ENCODE measurements at regions not wholly inside any gene's neighbourhood (a gene's known extent, or its start where the extent isn't known, plus 50 kb on each side); places are given as distances from the start of the nearest gene placed in this dataset.

DNA sequence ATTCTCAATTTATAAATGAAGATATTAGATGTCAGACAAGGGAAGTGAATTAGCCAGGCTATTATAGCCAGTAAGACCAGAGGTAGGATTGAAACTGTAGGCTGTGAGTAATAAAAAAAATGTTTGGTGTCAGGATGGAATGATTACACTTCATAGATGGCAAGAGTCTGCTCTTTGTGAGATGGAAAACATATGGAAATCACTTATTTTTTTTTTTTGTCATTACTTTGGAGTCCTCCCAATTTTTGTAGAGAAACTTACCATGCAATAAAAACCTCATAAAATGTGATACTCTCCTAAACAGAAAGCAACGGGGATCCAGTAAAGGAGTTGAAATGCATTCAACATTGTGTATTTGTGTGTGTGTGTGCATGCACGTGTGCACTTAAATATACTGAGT lies 532.7 kb upstream of the CDH8 start:
- TF ChIP-seq POLR2AphosphoS5 (IDR thresholded peaks at IDR 0.05) (no peak), POLR2A (IDR thresholded peaks at IDR 0.05) (no peak), EP300 (IDR thresholded peaks at IDR 0.05; ENCODE audit: low read depth) (no peak)
- TF ChIP-seq, protein P1, sequence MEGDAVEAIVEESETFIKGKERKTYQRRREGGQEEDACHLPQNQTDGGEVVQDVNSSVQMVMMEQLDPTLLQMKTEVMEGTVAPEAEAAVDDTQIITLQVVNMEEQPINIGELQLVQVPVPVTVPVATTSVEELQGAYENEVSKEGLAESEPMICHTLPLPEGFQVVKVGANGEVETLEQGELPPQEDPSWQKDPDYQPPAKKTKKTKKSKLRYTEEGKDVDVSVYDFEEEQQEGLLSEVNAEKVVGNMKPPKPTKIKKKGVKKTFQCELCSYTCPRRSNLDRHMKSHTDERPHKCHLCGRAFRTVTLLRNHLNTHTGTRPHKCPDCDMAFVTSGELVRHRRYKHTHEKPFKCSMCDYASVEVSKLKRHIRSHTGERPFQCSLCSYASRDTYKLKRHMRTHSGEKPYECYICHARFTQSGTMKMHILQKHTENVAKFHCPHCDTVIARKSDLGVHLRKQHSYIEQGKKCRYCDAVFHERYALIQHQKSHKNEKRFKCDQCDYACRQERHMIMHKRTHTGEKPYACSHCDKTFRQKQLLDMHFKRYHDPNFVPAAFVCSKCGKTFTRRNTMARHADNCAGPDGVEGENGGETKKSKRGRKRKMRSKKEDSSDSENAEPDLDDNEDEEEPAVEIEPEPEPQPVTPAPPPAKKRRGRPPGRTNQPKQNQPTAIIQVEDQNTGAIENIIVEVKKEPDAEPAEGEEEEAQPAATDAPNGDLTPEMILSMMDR (IDR thresholded peaks at IDR 0.05) = no peak

Measured in transverse colon (tissue), 4 donors.